Ishikawa (cell line): ENCODE measurements at regions not wholly inside any gene's neighbourhood (a gene's known extent, or its start where the extent isn't known, plus 50 kb on each side); places are given as distances from the start of the nearest gene placed in this dataset.

ENCODE experiments used
- CEBPB ChIP-seq: IDR thresholded peaks from 2 replicates; pipeline ENCODE4 v1.6.1; 2012
- RAD21 ChIP-seq: IDR thresholded peaks from 2 replicates; pipeline ENCODE4 v1.6.1; 2012; ENCODE audit warnings: low read depth
- TAF1 ChIP-seq: IDR thresholded peaks from 2 replicates; pipeline ENCODE4 v1.6.1; 2012; ENCODE audit warnings: low read depth, mild to moderate bottlenecking
- TEAD4 ChIP-seq: IDR thresholded peaks from 2 replicates; pipeline ENCODE4 v1.6.1; 2012
- TF ChIP-seq, protein P1 (sequence below): IDR thresholded peaks from 2 replicates; pipeline ENCODE4 v1.6.1; 2012
- TF ChIP-seq, protein P2 (sequence below): IDR thresholded peaks from 2 replicates; pipeline ENCODE4 v1.6.1; 2012; ENCODE audit warnings: low read depth, mild to moderate bottlenecking
- TF ChIP-seq, protein P3 (sequence below): IDR thresholded peaks from 2 replicates; pipeline ENCODE4 v1.6.1; 2012

DNA sequence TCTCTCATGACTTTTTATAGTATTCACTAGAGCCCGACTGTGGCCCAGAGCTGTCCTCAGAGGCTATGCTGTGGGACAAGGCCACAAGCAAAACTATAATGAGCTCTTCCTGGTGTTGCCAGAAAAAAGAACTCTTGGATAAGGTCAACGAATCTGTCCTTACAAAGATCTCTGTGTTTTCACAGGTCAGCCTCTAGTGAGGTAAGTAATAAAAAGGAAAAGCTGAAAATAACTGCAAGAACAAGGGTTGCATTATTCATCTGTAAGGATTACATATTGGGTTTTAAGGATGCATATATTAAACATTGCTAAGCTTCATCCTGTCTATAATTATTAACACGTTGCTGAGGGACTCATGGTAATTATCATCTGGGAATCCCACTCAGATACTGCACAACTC is 62.8 kb upstream of the ATL2 start:
- TF ChIP-seq, protein P1, sequence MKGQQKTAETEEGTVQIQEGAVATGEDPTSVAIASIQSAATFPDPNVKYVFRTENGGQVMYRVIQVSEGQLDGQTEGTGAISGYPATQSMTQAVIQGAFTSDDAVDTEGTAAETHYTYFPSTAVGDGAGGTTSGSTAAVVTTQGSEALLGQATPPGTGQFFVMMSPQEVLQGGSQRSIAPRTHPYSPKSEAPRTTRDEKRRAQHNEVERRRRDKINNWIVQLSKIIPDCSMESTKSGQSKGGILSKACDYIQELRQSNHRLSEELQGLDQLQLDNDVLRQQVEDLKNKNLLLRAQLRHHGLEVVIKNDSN, result no peak
- TF ChIP-seq, protein P2, sequence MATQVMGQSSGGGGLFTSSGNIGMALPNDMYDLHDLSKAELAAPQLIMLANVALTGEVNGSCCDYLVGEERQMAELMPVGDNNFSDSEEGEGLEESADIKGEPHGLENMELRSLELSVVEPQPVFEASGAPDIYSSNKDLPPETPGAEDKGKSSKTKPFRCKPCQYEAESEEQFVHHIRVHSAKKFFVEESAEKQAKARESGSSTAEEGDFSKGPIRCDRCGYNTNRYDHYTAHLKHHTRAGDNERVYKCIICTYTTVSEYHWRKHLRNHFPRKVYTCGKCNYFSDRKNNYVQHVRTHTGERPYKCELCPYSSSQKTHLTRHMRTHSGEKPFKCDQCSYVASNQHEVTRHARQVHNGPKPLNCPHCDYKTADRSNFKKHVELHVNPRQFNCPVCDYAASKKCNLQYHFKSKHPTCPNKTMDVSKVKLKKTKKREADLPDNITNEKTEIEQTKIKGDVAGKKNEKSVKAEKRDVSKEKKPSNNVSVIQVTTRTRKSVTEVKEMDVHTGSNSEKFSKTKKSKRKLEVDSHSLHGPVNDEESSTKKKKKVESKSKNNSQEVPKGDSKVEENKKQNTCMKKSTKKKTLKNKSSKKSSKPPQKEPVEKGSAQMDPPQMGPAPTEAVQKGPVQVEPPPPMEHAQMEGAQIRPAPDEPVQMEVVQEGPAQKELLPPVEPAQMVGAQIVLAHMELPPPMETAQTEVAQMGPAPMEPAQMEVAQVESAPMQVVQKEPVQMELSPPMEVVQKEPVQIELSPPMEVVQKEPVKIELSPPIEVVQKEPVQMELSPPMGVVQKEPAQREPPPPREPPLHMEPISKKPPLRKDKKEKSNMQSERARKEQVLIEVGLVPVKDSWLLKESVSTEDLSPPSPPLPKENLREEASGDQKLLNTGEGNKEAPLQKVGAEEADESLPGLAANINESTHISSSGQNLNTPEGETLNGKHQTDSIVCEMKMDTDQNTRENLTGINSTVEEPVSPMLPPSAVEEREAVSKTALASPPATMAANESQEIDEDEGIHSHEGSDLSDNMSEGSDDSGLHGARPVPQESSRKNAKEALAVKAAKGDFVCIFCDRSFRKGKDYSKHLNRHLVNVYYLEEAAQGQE, result no peak
- no peak for TF ChIP-seq RAD21
- no peak for TF ChIP-seq TEAD4
- TF ChIP-seq TAF1, result no peak
- TF ChIP-seq CEBPB, result no peak
- TF ChIP-seq, protein P3, sequence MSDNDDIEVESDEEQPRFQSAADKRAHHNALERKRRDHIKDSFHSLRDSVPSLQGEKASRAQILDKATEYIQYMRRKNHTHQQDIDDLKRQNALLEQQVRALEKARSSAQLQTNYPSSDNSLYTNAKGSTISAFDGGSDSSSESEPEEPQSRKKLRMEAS, result no peak
